ENCODE measurements at regions not wholly inside any gene's neighbourhood (a gene's known extent, or its start where the extent isn't known, plus 50 kb on each side); places are given as distances from the start of the nearest gene placed in this dataset.
"Not testable (repeated sequence)": the region's sequence is repeated elsewhere in the genome, so short reads cannot be mapped to it uniquely, and the experiment has no call there.

DNA sequence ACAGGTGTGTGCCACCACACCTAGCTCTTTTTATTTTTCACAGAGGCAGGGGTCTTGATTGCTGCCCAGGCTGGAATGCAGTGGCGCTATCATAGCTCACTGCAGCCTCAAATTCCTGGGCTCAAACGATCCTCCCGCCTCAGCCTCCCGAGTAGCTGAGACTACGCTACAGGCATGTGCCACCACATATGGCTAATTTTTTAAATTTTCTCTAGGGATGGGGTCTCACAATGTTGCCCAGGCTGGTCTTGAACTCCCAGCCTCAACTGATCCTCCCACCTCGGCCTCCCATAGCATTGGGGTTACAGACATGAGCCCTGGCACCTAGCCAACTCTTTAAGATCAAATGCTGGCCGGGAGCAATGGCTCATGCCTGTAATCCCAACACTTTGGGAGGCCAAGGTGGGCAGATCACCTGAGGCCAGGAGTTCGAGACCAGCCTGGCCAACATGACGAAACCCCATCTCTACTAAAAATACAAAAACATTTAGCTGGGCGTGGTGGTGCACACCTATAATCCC, 50.6 kb upstream of the MYL10 start:
- DNase-seq: not testable (repeated sequence)

DNA sequence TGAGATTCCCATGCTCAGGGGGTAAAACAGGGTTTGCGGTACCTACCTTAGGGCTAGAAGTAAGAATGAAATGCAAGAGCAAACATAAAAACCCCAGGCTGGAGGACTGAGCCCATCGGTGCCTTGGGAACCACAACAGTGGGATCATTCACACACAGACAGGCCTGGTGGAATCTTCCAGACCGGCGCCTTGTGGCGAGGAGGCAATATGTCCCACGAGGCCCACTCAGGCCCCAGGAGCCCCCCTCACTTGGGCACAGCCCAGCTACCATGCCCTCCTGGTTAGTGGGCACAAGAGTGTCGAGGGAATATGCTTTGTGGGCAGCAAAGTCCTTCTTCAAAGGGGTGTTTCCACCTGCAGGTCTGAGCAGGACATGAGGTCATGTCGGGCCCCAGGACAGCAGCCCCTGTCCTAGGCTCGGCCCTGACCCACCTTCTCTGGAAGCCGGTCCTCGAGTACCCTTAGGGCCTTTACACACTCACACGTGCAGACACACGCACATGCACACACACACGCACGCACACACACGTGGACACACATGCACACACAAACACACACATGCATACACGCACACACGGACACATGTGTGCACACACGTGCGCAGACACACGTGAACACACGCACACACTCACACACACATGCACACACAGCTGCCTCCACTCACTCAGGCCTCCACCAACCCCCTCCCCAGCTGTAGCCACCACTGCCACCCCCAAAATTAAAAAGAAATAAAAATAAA, 51.5 kb upstream of the MYL10 start:
- no peak for DNase-seq

DNA sequence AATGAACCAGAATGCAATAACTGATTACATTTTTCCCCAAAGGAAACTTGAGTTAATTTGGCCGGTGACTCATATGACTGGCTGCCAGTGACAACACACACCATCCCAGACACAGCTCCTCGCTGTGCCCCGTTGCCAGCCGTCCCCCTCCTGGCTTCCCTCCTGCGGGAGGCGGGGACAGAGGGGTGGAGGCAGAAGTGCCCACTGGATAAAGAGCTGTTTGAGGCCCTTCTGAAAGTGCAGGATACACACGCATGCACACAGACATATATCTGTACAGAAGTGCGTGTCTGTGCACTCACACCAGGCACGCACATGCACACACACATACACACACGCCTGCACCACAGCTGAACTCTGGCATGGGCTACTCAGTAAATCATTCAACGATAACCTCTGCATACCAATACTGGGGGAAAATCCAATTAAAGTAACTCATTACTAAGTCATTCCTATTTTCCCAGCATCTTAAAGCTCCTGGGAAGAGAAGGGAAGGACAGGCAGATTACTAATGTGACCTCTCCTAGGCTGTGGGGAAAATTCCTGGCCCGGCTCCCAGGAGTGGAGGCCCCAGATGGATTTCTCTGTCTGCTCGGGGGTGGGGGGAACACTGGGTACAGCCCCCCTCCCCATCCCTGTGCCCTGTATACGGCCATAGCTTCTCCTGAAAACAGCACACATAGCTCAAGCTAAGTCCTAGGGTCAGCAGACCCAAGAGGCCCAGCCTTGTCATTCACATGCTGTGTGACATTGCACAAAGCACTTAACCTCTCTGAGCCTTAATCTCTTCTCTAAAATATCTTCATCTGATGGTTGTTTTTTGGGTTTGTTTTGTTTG, 52.3 kb upstream of the MYL10 start:
- no peak for DNase-seq

DNA sequence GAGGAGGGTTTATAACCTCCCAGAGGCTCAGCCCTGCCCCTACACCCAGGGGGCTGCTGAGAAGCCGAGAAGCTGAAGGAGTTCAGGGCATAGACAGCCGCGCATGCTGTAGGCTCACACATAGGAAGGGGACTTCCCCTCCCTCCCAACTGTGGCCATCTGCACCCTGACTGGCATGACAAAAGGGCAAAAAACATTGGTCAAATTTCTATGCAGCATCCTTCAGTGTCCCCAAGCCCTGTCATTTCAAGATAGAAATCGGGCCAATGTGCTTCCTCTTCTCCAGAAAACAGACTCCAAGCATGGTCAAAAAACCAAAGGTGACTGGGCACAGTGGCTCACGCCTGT, 55.9 kb upstream of the MYL10 start:
- no peak for DNase-seq

DNA sequence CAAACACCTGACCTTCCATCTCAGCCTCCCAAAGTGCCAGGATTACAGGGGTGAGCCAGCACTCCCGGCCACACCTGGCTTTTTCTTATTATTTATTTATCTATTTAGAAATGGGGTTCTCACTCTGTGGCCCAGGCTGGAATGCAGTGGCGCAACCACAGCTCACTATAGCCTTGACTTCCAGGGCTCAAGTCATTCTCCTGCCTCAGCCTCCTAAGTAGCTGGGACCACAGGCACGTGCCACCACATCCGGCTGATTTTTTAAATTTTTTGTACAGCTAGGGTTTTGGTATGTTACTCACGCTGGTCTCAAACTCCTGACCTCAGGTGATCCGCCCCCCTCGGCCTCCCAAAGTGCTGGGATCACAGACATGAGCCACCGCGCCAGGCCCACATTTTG, 56.9 kb upstream of the MYL10 start:
- DNase-seq: no peak

DNA sequence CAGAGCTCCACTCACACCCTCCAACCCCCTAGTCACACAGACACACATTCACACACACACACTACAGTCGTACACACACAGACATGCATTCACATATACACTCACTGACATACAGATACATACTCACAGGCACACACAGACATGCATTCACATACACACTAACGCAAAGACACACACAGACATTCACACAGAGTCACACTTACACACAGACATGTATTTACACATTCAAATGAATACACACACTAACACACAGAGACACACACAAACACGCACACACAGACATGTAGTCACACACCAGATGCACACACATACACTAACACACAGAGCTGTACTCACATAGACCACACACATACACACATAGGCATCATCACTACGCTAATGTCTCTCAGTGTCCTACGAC, 58.0 kb upstream of the MYL10 start:
- no peak for DNase-seq

DNA sequence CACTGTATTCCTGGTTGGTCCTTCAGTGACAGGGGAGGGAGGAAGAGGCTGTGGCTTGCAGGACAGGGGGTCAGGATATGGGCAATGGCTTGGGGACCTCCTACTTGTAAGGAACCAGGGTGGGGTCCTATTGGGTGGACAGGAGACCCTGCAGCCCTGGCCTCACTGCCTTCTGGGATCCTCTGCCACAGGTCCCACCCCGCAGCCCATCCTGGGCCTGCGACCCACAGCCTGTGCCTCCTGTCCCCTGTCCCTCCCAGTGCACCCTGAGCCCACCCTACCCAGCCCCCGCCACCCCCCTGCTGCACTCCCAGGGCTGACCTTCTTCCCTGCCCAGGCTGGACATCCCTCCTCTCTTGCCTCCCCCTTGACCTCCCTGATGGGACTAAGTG, 58.7 kb upstream of the MYL10 start:
- DNase-seq: no peak

DNA sequence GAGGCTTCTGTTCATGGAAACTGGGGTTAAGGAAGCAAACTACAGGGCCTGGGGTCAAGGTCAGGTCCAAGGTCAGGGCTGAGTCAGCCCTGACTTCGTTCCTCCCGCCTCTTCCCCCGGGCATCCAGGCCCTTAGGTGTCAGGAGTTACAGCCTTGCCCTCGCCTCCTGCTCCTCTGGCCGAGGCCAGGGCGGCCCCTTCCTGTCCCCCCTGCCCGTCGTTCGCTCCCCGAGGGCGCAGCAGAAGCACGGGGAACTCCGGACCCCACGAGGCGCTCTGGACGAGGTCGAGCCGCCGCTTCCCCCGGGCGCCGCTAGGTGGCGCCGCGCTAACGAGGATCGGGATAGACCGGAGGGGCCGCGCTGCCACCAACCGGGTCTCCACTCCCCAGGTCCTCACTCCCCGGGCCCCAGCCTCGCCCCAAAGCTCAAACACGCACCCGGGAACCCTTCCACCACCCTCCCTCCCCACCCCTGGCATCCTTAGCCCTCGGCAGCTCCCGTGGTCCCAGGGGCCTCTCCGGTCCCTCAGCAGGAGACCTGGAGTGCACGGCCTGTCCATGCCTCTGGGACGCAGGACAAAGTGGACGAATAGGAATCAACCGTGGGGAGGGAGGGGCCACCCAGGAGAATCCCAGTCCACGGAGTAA, 59.2 kb upstream of the MYL10 start:
- peak; percentile 5 for DNase-seq

DNA sequence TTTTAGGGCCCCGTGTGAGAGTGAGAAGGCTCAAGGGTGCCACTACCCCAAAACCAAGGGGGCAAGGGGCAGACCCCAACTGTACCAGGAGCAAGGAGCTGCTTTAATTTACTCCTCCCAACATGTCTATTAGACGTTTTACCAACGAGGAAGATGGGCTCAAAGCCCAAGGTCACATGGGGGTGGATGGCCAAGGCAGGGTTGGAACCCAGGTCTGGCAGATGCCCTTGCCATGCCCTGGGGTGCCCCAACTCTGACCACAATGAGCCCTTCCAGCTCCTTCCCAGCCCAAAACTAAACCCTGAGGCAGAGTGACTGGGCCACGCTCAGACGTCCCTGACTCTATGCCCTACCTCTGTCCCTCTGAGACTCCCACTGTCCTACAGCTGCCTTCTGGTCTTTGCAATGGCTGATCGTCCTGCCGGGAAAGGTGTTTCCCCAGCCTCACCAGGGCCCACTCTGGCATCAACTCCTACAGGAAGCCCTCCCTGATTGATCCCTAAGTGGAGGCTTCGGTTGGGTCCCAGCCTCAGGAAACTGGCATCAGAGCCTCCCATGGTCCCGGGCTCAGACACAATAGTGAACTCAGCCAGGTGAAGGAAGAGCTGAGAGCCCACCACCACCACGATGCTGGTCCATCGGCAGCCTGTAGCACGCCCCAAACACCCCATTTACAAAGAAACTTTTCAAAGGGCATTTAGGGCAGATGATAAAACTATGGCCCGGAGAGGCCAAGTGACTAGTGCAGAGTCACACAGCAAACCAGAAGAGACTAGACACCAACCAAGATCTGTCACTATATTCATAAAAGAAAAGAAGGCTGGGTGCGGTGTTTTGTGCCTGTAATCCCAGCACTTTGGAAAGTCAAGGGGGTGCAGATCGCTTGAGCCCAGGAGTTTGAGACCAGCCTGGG, 60.2 kb upstream of the MYL10 start:
- no peak for DNase-seq

DNA sequence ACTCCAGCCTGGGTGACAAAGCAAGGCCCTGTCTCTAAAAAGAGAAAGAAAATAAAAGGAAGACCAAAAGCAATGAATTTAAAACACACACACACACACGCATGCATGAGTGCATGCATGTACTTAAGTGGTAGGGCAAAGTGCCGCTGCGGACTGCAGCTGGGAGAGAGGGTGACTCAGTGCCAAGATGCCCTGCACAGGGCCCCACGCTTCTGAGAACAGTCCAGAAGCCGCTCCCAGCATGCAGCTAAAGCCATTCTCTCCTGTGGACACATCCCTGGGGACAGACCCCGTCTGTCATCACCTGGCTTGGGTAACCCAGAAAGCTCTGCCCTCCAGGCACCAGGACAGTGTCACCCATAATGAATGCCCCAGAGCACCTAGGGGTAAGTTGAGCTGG, 61.0 kb upstream of the MYL10 start:
- no peak for DNase-seq

DNA sequence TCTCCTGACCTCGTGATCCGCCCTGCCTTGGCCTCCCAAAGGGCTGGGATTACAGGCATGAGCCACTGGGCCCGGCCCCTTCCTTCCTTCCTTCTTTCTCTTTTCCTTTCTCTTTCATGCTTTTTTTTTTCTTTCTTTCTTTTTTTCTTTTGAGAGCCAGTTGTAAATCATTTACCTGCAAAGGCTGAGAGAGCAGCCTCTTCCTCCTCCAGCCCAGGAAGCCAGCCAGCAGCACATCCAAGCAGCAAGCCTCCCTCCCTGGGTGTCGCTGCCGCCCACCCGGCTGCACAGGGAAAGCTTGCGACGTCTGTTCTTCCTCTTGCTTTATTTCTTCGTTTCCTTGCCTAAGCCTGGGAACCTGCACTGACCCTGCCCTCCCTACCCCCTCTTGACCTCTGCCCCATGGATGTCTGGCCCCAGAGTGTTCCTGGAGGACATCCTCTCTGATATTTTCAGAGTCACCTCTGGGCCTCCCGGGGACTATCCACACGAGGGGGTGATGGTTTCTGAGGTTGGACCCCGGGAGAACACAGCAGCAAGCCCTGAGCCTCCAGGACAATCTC, 62.8 kb upstream of the MYL10 start:
- no peak for DNase-seq

DNA sequence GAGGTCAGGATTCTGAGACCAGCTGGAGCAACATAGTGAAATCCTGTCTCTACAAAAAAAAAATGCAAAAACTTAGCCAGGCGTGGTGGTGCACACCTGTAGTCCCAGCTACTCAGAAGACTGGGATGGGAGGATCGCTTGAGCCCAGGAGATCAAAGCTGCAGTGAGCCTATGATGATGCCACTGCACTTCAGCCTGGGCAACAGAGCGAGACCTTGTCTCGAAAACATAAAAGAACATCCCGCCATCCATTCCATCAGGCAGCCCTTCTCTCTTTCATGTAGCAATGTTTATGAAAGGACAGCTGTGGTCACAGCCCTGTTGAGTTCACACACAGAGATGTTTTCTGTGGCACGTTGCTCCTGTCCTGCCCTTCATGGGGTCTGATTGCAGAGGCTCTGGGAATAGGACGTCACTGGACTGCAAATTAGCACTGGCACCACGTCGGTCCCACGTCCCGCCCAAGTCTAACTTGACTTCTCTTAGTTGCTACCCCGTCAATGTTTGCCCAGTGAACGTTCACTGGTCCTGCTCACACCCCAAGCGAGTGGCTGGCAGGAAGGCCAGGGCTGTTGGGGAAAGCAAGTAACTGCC, 64.5 kb upstream of the MYL10 start:
- no peak for DNase-seq

DNA sequence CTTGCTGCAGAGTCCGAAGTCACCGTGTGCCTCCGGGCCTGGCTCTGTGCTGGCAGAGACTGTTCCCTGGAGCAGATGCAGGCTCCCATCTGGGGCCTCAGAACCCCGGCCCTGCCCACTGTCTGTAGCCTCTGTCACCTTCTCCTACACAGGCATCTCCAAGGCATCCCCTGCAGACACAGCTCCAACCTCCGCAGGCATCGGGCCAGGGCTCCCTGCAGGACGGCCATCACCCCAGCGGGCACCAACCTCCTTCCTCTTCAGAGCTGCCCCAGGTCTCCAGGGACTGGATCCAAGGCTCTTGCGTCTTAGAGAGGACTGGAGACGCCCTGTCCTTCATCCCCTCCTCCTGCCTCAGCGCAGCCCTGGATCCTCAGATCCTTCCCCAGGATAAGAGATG, 69.9 kb upstream of the MYL10 start:
- DNase-seq: no peak

DNA sequence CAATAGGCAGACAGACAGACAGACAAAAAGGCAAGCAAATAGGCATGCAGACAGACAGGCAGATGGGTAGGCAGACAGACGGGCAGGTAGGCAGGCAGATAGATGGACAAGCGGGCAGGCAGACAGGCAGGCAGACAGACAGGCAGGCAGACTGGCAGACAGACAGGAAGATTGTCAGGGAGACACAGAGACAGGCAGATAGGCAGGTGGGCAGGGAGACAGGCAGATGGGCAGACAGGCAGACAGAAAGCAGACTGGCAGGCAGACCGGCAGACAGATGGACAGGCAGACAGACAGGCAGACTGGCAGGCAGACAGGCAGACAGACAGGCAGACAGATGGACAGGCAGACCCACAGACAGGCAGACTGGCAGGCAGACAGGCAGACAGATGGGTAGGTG, 70.3 kb upstream of the MYL10 start:
- no peak for DNase-seq

DNA sequence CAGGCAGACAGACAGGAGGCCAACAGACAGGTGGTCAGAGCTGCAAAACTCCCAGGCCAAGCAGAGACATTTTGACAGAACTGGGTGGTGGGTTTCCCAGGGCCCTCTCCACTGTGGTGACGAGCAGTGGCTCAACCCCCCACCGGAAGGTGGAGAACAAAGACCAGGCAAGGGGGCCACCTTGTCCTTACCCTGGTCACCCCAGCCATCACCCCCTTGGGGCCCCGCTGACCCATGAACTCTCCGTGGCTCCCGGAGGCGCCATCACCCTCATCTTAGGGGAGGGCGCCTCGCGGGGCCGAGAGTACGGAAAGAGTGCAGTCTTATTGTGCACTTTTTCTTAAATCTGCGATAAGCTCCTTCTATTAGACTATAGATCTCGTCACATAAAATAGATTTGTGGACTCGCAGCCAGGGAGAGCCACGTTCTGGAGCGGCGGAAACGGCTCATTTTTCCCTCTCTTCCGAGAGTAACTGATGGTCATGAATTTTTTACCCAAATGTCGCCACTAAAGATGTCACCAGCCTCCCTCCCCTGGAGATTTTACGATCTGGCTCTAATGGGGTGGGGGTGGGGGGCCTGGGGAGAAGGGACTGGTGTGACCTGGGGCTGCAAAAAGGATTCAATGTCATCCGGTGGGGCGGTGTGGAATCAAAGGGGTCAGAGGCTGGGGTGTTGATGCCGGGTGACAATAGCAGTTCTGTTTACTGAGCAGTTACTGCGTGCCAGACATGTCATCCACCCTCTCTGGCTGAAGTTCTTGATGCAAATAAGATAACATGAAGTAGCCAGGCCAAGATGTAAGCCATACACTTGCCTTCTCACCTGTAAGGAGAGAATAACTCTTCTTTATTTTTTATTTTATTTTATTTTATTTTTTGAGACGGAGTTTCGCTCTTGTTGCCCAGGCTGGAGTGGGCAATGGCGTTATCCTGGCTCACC, 71.1 kb upstream of the MYL10 start:
- no peak for DNase-seq

DNA sequence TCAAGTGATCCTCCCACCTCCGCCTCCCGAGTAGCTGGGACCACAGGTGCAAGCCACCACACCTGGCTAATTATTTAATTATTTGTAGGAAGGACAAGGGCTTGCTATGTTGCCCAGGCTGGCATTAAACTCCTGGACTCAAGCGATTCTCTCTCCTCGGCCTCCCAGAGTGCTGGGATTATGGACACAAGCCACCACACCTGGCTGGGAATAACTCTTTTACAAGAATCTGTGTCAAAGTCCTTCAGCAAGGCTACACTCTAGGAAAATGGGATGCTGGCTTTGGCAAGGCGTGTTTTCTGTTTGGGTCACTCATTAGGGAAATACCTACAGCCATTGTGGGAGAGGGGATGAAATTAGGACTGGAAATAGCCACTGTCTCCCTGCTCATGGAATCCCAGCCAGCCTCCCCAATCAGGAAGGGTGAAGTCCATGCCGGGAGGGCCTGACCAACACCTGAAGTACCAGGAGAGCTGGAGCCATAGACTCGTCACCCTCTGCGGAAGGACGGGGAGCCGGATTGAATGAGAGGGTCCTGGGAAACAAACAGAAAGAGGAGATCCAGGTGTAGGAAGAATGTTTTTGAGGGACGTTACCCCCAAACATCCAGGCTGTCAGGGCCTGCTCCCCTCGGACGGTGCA, 72.2 kb upstream of the MYL10 start:
- no peak for DNase-seq

DNA sequence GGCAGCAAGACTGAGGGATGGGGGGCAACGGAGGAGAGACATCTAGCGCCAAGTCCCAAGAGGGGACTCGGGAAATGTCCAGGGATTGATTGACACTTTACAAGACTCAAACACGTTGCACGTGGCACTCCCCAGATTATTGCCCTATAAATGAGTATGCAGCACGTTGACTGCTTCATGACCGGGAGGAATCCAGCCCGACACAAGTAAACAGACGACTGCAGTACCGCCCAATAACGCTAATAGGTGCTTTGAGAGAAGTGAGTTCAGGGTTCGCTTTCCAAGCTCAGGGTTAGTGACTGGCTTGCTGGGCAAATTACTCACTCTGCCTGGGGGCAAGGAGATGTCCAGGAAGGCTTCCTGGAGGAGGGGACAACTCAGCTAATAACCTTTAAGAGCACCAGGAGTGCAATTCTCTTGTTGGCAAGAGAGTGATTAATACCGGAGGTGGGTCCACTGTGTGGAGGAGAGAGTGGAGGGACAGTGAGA, 73.3 kb upstream of the MYL10 start:
- no peak for DNase-seq

DNA sequence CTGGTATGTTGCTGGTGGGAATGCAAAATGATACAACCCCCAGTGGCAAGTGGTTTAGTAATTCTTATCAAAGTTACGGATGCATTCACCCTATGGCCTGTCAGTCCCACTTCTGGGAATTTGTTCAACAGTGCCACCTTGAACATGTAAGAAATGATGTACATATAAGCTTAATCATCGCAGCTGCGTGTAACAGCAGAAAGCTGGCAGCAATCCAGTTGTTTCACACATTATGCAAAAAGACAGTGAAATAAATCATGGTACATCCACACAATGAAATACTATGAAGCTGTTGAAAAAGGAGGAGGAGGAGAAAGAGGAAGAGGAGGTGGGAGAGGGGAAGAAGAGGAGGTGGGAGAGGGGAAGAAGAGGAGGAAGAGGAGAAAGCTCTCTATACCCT, 76.2 kb upstream of the MYL10 start:
- peak; percentile 8 for DNase-seq

DNA sequence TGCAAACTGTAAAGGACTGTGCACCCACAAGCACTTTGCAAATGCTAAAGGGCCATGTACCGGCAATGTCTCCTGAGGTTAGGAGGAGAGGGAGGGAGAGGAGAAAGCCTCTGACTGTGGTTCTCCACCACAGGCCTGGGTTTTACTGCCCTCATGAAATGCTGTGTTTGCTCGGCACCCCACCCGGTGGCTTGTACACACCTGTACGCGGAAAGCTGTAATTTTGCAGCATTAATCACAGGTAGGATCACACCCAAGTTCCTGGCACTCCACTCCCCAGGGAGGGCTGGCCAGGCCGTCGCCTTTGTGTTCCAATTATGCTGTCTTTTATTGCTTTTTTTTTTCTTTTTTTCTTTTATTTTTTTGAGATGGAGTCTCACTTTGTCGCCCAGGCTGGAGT, 78.5 kb upstream of the MYL10 start:
- peak; percentile 36 for DNase-seq

DNA sequence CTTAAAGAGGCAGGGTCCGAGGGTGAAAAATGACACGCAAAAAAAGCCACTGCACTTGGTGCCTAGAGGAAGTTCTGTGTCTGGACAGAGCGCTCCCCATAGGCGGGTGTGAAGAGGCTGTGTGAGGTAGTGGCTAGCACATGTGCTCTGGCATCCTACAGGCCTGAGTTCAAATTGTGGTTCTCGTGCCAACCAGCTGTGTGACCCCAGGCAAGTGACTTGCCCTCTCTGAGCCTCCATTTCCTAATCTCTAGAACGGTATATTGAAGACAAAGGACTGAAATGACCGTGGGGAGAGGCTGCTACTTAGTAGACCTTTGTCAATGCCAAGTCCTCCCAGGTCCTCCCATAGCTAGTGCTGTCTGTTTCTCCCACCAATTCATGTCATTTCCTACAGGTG, 79.1 kb upstream of the MYL10 start:
- DNase-seq: no peak

Measured in NCI-H1105 (cell line).